Heart left ventricle (tissue), 13 donors: ENCODE measurements at regions not wholly inside any gene's neighbourhood (a gene's known extent, or its start where the extent isn't known, plus 50 kb on each side); places are given as distances from the start of the nearest gene placed in this dataset.

Experiments
- POLR2A ChIP-seq, 2 donors: fragments of 450-650 bp; IDR thresholded peaks; one replicate each; pipeline ENCODE4 v1.6.1; 2017; ENCODE audit warnings: antibody characterized with exemption in 2 of 2, mild to moderate bottlenecking in 2 of 2, moderate library complexity in 2 of 2
- TF ChIP-seq, protein P1 (sequence below), 12 donors: fragments of 200-600 bp; sonication (generic) in 4 of 12; IDR thresholded peaks; one replicate each; pipeline versions ENCODE4 v1.5.0 to v1.8.0; 2018 to 2022; ENCODE audit warnings: antibody characterized with exemption in 12 of 12, mild to moderate bottlenecking in 5 of 12
- donor health status: ischemic (EF 13 %, LVEDD 7.1; RV severe dilation, severe dysfunction).
- donor health status: DM: no; HTN: yes; CAD: no.
- donor health status: DM: no; HTN: no; CAD: no.
- donor health status: ischemic (EF 25% LVEDD 6.9; RV normal size, moderate dysfunction).
- donor health status: ischemic (EF 25% LVEDD 5.7; RV mildly dilated, moderate dysfunction).
- donor health status: ischemic (EF 35%, LVEDD 5.7; RV mildly dilated, moderate dysfunction).
- donor health status: nonischemic (EF 11% LVEDD 7.7; RV severe dilation, severe dysfunction).
- donor health status: DM: yes; HTN: yes; CAD: no.
- donor health status: PGD.
- donor health status: ischemic (EF 29% LVEDD 5.4; RV normal size, mild dysfunction).
- donor health status: nonischemic (EF 23%, LVEDD 6.1; RV moderate dilation, normal function).

- TF ChIP-seq, protein P1, sequence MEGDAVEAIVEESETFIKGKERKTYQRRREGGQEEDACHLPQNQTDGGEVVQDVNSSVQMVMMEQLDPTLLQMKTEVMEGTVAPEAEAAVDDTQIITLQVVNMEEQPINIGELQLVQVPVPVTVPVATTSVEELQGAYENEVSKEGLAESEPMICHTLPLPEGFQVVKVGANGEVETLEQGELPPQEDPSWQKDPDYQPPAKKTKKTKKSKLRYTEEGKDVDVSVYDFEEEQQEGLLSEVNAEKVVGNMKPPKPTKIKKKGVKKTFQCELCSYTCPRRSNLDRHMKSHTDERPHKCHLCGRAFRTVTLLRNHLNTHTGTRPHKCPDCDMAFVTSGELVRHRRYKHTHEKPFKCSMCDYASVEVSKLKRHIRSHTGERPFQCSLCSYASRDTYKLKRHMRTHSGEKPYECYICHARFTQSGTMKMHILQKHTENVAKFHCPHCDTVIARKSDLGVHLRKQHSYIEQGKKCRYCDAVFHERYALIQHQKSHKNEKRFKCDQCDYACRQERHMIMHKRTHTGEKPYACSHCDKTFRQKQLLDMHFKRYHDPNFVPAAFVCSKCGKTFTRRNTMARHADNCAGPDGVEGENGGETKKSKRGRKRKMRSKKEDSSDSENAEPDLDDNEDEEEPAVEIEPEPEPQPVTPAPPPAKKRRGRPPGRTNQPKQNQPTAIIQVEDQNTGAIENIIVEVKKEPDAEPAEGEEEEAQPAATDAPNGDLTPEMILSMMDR (IDR thresholded peaks at IDR 0.05): no peak
- TF ChIP-seq POLR2A (IDR thresholded peaks at IDR 0.05): no peak
Observed at GRCh38 chr14:45721472-45721871, 468.5 kb upstream of the MIS18BP1 start.
